HG03159 (cell line): ENCODE measurements at regions not wholly inside any gene's neighbourhood (a gene's known extent, or its start where the extent isn't known, plus 50 kb on each side); places are given as distances from the start of the nearest gene placed in this dataset.

Experiments used
- ATAC-seq: cut with Tn5 transposase; IDR thresholded peaks from one replicate; pipeline ENCODE4 v1.9.1; 2021; ENCODE audit warnings: mild to moderate bottlenecking, moderate library complexity; ENCODE audit not compliant: unreplicated experiment

- no peak for ATAC-seq
Observed at GRCh38 chr6:105819745-105820144, 266.4 kb upstream of the PRDM1 start.

DNA sequence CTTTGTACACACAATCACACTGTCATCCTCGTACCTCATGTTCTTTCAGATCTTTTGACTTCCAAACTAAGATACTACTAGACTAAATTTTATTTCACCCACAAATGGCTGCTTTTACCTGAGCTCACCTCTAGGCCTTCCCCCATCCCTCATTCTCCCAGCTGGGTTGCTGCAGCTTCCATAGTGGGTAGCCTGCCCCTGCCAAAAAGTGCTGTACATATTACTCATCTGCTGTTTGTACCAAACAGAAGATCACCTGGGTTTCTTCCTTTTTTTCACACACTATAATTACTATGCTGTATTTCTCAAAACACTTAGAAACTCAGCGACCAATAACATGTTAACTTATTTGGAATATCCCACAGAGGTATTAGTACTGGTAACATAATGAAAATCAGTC, 267.6 kb upstream of the PRDM1 start:
- no peak for ATAC-seq

- ATAC-seq: no peak
Observed at GRCh38 chr6:105817961-105818360, 268.2 kb upstream of the PRDM1 start.

- no peak for ATAC-seq
Observed at GRCh38 chr6:105817370-105817769, 268.8 kb upstream of the PRDM1 start.

- no peak for ATAC-seq
Observed at GRCh38 chr6:105816847-105817246, 269.3 kb upstream of the PRDM1 start.

- ATAC-seq: no peak
Observed at GRCh38 chr6:105815661-105816555, 270.2 kb upstream of the PRDM1 start.

- ATAC-seq: no peak
Observed at GRCh38 chr6:105814745-105815536, 271.2 kb upstream of the PRDM1 start.

DNA sequence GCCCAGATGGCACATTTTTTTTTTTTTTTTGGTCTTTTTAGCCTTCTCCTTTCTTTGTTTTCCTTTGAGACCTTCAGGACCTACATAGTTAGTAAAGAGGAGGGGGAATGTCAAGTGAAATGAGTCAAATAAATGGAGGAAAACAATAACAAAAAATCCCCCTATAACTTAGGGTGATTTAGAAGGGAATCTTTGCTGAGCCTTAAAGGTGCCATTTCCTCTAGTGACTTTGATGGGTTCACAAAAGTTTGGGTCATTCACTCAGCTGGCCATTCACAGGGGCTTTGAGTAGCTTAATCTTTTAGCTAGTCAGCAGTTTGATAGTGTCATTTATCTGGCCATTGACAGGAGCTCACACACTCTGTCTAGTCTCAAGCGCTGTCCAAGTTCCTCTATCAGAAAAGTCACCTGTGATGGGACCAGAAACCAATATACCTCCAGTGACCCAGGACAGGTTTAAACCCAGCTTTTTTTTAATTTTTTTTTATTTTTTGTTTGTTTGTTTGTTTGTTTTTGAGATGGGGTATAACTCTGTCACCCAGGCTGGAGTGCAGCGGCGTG, 275.1 kb upstream of the PRDM1 start:
- ATAC-seq: no peak

- peak; percentile 58 for ATAC-seq
Observed at GRCh38 chr6:105810105-105810921, 275.8 kb upstream of the PRDM1 start.

DNA sequence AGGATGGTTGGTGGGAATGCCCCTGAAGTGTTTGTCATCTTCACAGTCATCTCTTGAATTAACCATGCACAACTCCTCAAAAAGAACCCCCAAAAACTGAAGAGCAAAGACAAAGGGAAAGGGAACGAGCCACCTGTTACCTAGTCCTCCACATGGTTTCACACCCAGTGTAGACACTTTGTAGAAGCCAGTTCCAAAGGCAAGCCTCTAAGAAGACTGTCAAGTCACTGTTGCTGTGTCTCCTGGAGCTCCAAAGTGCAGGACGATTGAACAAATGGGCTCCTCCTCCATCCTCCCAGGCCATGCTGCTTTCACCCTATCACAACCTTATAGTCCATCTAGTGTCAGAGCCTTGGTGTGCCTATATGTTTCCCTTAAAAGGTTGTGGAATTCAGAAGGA, 277.6 kb upstream of the PRDM1 start:
- ATAC-seq: no peak

DNA sequence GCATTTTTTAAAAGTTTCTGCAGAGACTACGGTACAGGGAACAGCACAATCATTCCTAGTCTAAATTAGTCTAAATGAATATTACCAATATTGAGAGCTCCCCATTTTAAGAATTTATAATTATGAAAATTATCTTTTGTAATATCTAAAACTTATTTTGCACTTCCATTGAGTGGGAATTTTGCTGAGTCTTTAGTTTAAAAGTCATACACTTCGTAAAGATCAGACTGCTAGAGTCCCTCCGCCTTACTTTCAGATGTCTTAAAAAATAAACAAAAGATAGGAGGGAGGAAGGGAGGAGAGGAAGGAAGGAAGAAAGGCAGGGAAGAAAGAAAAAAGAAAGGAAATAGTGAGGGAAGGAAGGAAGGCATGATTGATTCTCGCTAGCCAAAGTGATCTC, 278.2 kb upstream of the PRDM1 start:
- ATAC-seq: no peak

DNA sequence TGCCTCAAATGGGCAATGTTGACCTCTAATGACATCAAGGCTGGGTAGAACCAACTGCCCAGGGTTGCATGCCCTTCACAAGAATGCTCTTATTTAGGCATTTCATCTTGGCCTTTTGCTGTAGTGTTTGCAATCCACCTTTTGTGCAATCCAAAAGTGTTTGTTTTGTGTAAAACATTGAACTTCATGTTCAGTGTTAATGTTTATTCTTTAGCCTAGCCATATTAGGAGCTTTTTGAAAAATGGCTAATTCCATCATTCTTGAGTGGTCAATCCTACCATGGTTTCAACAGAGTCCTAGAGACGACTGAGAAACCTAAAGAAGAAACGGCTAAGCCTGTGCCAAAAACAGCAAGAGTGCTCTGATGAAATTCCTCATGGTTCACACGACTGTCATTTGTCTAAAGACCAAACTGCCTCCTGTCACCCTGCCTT, 279.6 kb upstream of the PRDM1 start:
- ATAC-seq: no peak

- no peak for ATAC-seq
Observed at GRCh38 chr6:105805501-105806023, 280.6 kb upstream of the PRDM1 start.

DNA sequence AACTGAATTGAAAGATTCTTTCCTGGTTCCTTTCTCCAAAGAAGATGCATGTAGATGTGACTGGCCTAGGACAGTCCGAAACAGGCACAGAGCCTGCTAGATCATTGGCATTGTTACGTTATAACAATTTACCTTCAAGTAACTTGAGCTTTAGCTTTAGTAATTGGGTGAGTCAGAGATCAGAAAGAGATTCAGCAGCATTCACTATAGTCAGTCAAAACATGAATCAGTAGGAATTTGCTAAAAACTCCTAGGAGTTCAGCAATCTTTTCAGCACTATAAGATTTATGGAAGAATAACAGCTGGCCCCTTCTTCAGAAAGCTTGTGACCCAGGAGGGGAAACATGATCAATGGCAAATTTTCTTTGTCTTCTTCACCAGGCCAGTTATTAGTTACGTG, 281.7 kb upstream of the PRDM1 start:
- ATAC-seq: no peak

GRCh38 chr6:105804000-105804399, 282.1 kb upstream of the PRDM1 start:
- no peak for ATAC-seq

DNA sequence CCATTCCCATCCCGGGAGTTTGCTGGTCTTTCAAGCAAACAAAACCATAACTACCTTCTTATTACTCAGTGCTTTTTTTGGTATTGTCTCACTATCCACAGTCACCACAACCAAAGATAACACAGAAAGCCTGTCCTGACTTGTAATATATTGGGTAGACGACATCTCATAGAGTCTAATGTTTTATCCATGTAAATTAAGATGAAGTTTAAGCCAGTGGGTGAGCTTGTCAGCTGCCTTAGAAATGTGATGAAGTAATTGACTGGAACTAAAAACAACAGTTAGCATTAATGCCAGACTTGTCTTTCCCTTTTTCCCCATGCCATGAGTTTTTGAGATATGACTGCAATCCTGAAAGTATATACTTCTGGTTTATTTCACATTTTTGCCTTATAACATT, 282.7 kb upstream of the PRDM1 start:
- no peak for ATAC-seq

DNA sequence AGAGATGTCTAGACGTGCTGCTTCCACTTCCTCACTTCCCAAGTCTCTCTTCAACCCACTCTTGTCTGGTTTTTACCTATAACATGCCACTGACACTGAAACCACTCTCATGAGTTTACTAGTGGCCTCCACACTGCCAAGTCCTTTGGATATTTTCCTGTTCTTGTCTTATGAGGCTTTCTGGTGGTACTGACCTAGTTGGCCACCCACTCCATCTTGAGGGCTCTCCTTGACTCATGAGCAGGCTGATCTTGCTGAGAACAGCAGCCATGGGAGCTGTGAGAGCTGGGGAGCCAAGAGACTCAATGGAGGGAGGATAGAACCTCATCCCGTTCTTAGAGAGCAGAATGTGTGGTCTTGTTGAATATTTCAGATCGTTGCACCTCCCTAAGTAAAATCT, 283.4 kb upstream of the PRDM1 start:
- no peak for ATAC-seq

DNA sequence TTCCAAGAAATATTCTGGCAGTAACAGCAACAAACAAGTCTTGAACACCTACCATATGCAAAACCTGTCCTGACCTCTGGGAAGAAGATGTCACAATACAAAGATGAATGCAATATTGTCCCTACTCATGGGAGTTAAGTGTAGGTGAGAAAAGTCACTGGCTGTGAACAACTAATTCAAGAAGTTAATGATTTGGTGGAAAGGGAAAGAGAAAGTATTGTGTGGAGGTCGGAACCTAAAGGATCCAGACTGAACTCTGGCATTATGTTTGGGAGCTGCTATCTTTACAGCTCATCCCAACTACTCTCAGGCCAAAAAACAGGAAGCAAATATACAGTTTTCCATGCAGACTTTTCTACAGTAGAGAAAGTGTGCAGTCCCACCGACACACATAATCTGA, 285.3 kb upstream of the PRDM1 start:
- no peak for ATAC-seq

DNA sequence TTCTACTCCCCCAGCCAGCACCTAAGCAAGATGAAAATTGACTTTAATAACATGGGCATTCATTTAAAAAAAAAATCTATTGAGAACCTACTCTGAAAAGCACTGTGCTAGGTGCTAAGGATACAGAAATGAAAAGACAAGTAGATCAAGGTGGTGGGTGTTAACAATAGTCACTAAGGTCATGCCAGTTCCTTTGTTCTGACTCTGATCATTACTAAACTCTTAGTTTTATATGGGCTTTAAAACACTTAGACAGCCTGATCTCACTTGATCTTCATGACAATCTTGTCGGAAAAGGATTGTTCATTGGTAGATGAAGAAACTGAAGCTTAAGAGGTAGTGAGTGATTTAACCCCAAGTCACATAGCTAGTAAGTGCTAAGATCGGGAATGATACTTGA, 285.7 kb upstream of the PRDM1 start:
- ATAC-seq: no peak

DNA sequence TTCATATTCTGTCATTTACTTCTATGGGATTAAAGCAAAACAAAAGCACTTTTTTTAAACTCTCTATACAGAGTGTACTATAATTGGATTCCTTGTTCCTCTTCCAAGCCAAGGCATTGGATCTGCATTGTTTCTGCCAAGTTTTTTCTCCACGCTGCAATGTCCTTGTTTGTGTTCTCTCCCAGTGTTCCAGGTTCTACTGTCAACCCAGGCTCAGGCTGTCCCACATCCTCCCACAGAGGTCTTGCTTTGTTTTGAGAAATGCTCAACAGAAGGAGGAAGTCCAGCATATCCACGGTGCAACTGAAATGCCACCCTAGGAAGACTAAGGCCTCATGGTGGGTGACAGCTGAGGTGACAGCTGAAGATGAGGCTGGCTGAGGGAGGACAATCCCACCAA, 287.1 kb upstream of the PRDM1 start:
- ATAC-seq: no peak

DNA sequence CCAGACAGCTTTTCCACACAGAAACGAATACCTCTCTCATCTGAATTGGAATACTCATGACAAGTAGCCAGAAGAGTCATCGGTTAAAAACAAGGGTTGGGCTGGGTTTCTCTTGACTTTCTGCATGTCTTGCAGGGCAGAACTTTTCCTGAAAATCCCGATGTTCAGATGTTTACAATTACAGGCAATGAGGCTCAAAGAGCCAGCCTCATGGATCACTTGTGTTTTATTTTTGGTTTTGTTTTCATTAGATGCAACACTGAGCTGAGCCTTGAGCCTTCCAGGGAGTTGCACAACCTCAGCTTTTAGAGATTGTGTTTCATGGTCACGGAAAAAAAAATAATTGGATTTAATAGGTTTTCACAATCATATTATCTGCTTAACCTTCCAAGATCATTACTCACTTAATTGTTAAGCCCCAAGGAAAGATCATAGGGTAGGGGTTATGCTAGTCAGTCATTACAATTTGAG, 288.1 kb upstream of the PRDM1 start:
- no peak for ATAC-seq
